Astrocyte (in vitro differentiated cells and primary cell): ENCODE measurements at regions not wholly inside any gene's neighbourhood (a gene's known extent, or its start where the extent isn't known, plus 50 kb on each side); places are given as distances from the start of the nearest gene placed in this dataset.

ENCODE experiments used
- CTCF ChIP-seq: IDR thresholded peaks from 2 replicates; pipeline ENCODE4 v1.5.1; 2011; ENCODE audit warnings: low read depth, mild to moderate bottlenecking, inconsistent platforms, low read length, moderate library complexity; ENCODE audit not compliant: insufficient read depth
- EZH2 ChIP-seq: IDR thresholded peaks from 2 replicates; pipeline ENCODE4 v1.6.1; 2012; ENCODE audit warnings: mild to moderate bottlenecking, low read length, inconsistent platforms; ENCODE audit not compliant: insufficient read depth

DNA sequence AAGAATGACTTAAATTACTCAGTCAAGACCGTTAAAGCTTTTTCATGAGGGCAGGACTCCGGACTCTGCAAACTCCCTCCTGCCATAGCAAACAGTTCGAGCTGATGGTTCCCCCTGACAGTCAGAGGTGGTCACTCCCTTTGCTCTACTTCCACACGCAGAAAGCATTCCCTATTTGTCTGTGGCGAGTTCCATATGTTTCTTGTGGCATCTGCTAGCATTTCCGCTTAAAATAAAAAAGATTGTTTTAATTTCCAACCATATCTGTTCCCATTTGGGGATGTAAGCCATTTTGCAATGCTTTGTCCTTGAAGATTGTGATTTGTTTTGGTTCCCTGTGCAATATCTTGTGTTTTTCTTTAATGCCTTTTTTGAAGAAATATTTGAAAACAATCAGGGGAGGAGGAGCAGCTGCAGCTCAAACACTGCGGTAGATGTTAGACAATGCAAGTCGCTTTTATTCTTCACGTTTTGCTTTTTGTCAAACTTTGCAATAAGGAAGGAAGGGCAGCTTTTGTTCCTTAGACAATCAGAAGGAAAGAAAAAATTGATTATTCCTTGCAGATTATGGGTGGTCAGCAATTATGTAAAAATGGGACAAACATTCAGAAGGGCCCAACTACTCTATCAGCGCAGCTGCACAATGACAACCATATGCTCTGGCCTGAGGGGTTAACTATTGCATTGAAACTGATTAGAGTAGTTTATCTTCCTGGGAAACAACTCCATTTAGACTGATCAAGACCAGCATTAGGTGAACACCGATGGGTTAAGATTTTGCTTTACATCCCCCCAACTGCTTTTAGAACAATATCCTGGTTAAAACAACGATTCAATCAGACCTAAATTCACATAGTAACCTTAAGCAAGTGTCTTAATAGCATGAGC lies 425.8 kb upstream of the NRP1 start:
- TF ChIP-seq EZH2 (no peak), CTCF (no peak)
